ENCODE measurements at regions not wholly inside any gene's neighbourhood (a gene's known extent, or its start where the extent isn't known, plus 50 kb on each side); places are given as distances from the start of the nearest gene placed in this dataset.
"Not testable (repeated sequence)": the region's sequence is repeated elsewhere in the genome, so short reads cannot be mapped to it uniquely, and the experiment has no call there.

GRCh38 chr3:40691452-40691861, 166.7 kb downstream of the ZNF621 start:
- Histone ChIP-seq H3K9me2 (replicated peaks; ENCODE audit: low read depth, low read length) (no peaks in the 10 kb centered on the region), H3K9ac (ENCODE audit: low read depth, low read length, poor library complexity, severe bottlenecking) (no peak overlapping the region), H2AFZ (ENCODE audit: low read length) (no peak overlapping the region), H3F3A (ENCODE audit: low read depth) (no peaks in the 10 kb centered on the region), H4K20me1 (ENCODE audit: insufficient read depth, low read length, poor library complexity, severe bottlenecking) (no peaks in the 10 kb centered on the region), H3K79me2 (ENCODE audit: insufficient read depth, low read length) (no peaks in the 10 kb centered on the region), H3K27me3 (ENCODE audit: insufficient read depth, low read length, poor library complexity, severe bottlenecking) (no peaks in the 10 kb centered on the region), H3K36me3 (ENCODE audit: insufficient read depth, low read length) (no peaks in the 10 kb centered on the region), H3K4me3 (ENCODE audit: low read length, poor library complexity, severe bottlenecking) (no peak overlapping the region), H3K4me1 (ENCODE audit: insufficient read depth, low read length, poor library complexity, severe bottlenecking) (peaks cover 4% of the 10 kb centered on the region), H3K9me3 (ENCODE audit: insufficient read depth, low read depth, low read length) (no peaks in the 10 kb centered on the region), H3K4me2 (ENCODE audit: low read depth, low read length, poor library complexity, severe bottlenecking) (no peak overlapping the region)
- TF ChIP-seq CTCF (conservative IDR thresholded peaks at IDR 0.05; ENCODE audit: low read length) (no peak), EZH2phosphoT487 (IDR thresholded peaks at IDR 0.05; ENCODE audit: borderline replicate concordance) (no peak)

GRCh38 chr3:40695848-40696247, 171.1 kb downstream of the ZNF621 start:
- no peaks in the 10 kb centered on the region; the same call in 1 of the 2 replicates for H3K9me3 ChIP-seq (ENCODE audit: insufficient read depth, low read depth, low read length)
- no peaks in the 10 kb centered on the region for H3K27me3 ChIP-seq (ENCODE audit: insufficient read depth, low read length, poor library complexity, severe bottlenecking)
- no peaks in the 10 kb centered on the region for H3K4me1 ChIP-seq (ENCODE audit: insufficient read depth, low read length, poor library complexity, severe bottlenecking)
- H3F3A ChIP-seq (ENCODE audit: low read depth) = no peaks in the 10 kb centered on the region
- no peak overlapping the region for H3K9ac ChIP-seq (ENCODE audit: low read depth, low read length, poor library complexity, severe bottlenecking)
- no peaks in the 10 kb centered on the region for H4K20me1 ChIP-seq (ENCODE audit: insufficient read depth, low read length, poor library complexity, severe bottlenecking)
- no peak overlapping the region for H2AFZ ChIP-seq (ENCODE audit: low read length)
- no peak overlapping the region for H3K4me3 ChIP-seq (ENCODE audit: low read length, poor library complexity, severe bottlenecking)
- TF ChIP-seq EZH2phosphoT487 (IDR thresholded peaks at IDR 0.05; ENCODE audit: borderline replicate concordance) (no peak), CTCF (conservative IDR thresholded peaks at IDR 0.05; ENCODE audit: low read length) (no peak)
- H3K4me2 ChIP-seq (ENCODE audit: low read depth, low read length, poor library complexity, severe bottlenecking) = no peak overlapping the region
- no peaks in the 10 kb centered on the region for H3K9me2 ChIP-seq (replicated peaks; ENCODE audit: low read depth, low read length)
- no peaks in the 10 kb centered on the region for H3K36me3 ChIP-seq (ENCODE audit: insufficient read depth, low read length)
- no peaks in the 10 kb centered on the region for H3K79me2 ChIP-seq (ENCODE audit: insufficient read depth, low read length)

- not testable (repeated sequence) for H4K20me1 ChIP-seq (ENCODE audit: insufficient read depth, low read length, poor library complexity, severe bottlenecking); H2AFZ ChIP-seq (ENCODE audit: low read length); H3K9me3 ChIP-seq (ENCODE audit: insufficient read depth, low read depth, low read length); H3K27me3 ChIP-seq (ENCODE audit: insufficient read depth, low read length, poor library complexity, severe bottlenecking); H3K79me2 ChIP-seq (ENCODE audit: insufficient read depth, low read length); H3K4me3 ChIP-seq (ENCODE audit: low read length, poor library complexity, severe bottlenecking); H3K9ac ChIP-seq (ENCODE audit: low read depth, low read length, poor library complexity, severe bottlenecking); H3K36me3 ChIP-seq (ENCODE audit: insufficient read depth, low read length); H3F3A ChIP-seq (ENCODE audit: low read depth); H3K4me1 ChIP-seq (ENCODE audit: insufficient read depth, low read length, poor library complexity, severe bottlenecking); H3K4me2 ChIP-seq (ENCODE audit: low read depth, low read length, poor library complexity, severe bottlenecking); H3K9me2 ChIP-seq (replicated peaks; ENCODE audit: low read depth, low read length)
Observed at GRCh38 chr3:40698611-40699010, 173.9 kb downstream of the ZNF621 start.

GRCh38 chr3:40701016-40701588, 176.3 kb downstream of the ZNF621 start:
- H3K9me3 ChIP-seq (ENCODE audit: insufficient read depth, low read depth, low read length) = no peaks in the 10 kb centered on the region; the same call in 1 of the 2 replicates
- H3K9me2 ChIP-seq (replicated peaks; ENCODE audit: low read depth, low read length) = no peaks in the 10 kb centered on the region
- H3K4me2 ChIP-seq (ENCODE audit: low read depth, low read length, poor library complexity, severe bottlenecking) = no peak overlapping the region
- no peaks in the 10 kb centered on the region for H3K79me2 ChIP-seq (ENCODE audit: insufficient read depth, low read length)
- H3K36me3 ChIP-seq (ENCODE audit: insufficient read depth, low read length) = no peaks in the 10 kb centered on the region
- H3K4me3 ChIP-seq (ENCODE audit: low read length, poor library complexity, severe bottlenecking) = no peak overlapping the region
- H3K4me1 ChIP-seq (ENCODE audit: insufficient read depth, low read length, poor library complexity, severe bottlenecking) = no peaks in the 10 kb centered on the region
- H4K20me1 ChIP-seq (ENCODE audit: insufficient read depth, low read length, poor library complexity, severe bottlenecking) = no peaks in the 10 kb centered on the region
- TF ChIP-seq CTCF (conservative IDR thresholded peaks at IDR 0.05; ENCODE audit: low read length) = no peak
- no peak for TF ChIP-seq EZH2phosphoT487 (IDR thresholded peaks at IDR 0.05; ENCODE audit: borderline replicate concordance)
- H3K9ac ChIP-seq (ENCODE audit: low read depth, low read length, poor library complexity, severe bottlenecking) = no peak overlapping the region
- H3F3A ChIP-seq (ENCODE audit: low read depth) = no peaks in the 10 kb centered on the region
- H2AFZ ChIP-seq (ENCODE audit: low read length) = no peak overlapping the region
- peaks cover 6% of the 10 kb centered on the region for H3K27me3 ChIP-seq (ENCODE audit: insufficient read depth, low read length, poor library complexity, severe bottlenecking)

Data from Loucy (cell line).